HL-60 (cell line): ENCODE measurements at regions not wholly inside any gene's neighbourhood (a gene's known extent, or its start where the extent isn't known, plus 50 kb on each side); places are given as distances from the start of the nearest gene placed in this dataset.
"Not testable (repeated sequence)": the region's sequence is repeated elsewhere in the genome, so short reads cannot be mapped to it uniquely, and the experiment has no call there.

Experiments
- GABPA ChIP-seq: IDR thresholded peaks from 2 replicates; pipeline ENCODE4 v1.6.1; 2012; ENCODE audit warnings: low read depth
- POLR2AphosphoS5 ChIP-seq: IDR thresholded peaks from 2 replicates; pipeline ENCODE4 v1.6.1; 2012; ENCODE audit warnings: low read depth
- TF ChIP-seq, protein P1 (sequence below): IDR thresholded peaks from one replicate; pipeline ENCODE4 v1.5.1; 2011; ENCODE audit warnings: low read length, control low read depth, inconsistent platforms; ENCODE audit not compliant: insufficient read depth
- TF ChIP-seq, protein P2 (sequence below): IDR thresholded peaks from 2 replicates; pipeline ENCODE4 v1.6.1; 2012; ENCODE audit warnings: low read depth; ENCODE audit not compliant: insufficient replicate concordance

DNA sequence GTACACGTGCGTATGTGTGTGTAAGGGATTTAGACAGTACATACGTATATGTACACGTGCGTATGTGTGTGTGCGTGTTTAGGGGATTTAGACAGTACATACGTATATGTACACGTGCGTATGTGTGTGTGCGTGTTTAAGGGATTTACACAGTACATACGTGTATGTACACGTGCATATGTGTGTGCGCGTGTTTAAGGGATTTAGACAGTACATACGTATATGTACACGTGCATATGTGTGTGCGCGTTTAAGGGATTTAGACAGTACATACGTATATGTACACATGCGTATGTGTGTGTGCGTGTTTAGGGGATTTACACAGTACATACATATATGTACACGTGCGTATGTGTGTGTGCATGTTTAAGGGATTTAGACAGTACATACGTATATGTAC, 100.9 kb upstream of the ALKAL2 start:
- TF ChIP-seq, protein P1, sequence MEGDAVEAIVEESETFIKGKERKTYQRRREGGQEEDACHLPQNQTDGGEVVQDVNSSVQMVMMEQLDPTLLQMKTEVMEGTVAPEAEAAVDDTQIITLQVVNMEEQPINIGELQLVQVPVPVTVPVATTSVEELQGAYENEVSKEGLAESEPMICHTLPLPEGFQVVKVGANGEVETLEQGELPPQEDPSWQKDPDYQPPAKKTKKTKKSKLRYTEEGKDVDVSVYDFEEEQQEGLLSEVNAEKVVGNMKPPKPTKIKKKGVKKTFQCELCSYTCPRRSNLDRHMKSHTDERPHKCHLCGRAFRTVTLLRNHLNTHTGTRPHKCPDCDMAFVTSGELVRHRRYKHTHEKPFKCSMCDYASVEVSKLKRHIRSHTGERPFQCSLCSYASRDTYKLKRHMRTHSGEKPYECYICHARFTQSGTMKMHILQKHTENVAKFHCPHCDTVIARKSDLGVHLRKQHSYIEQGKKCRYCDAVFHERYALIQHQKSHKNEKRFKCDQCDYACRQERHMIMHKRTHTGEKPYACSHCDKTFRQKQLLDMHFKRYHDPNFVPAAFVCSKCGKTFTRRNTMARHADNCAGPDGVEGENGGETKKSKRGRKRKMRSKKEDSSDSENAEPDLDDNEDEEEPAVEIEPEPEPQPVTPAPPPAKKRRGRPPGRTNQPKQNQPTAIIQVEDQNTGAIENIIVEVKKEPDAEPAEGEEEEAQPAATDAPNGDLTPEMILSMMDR = not testable (repeated sequence)
- not testable (repeated sequence) for TF ChIP-seq POLR2AphosphoS5, GABPA
- TF ChIP-seq, protein P2, sequence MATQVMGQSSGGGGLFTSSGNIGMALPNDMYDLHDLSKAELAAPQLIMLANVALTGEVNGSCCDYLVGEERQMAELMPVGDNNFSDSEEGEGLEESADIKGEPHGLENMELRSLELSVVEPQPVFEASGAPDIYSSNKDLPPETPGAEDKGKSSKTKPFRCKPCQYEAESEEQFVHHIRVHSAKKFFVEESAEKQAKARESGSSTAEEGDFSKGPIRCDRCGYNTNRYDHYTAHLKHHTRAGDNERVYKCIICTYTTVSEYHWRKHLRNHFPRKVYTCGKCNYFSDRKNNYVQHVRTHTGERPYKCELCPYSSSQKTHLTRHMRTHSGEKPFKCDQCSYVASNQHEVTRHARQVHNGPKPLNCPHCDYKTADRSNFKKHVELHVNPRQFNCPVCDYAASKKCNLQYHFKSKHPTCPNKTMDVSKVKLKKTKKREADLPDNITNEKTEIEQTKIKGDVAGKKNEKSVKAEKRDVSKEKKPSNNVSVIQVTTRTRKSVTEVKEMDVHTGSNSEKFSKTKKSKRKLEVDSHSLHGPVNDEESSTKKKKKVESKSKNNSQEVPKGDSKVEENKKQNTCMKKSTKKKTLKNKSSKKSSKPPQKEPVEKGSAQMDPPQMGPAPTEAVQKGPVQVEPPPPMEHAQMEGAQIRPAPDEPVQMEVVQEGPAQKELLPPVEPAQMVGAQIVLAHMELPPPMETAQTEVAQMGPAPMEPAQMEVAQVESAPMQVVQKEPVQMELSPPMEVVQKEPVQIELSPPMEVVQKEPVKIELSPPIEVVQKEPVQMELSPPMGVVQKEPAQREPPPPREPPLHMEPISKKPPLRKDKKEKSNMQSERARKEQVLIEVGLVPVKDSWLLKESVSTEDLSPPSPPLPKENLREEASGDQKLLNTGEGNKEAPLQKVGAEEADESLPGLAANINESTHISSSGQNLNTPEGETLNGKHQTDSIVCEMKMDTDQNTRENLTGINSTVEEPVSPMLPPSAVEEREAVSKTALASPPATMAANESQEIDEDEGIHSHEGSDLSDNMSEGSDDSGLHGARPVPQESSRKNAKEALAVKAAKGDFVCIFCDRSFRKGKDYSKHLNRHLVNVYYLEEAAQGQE = not testable (repeated sequence)
